Neural crest cell (in vitro differentiated cells): ENCODE measurements at regions not wholly inside any gene's neighbourhood (a gene's known extent, or its start where the extent isn't known, plus 50 kb on each side); places are given as distances from the start of the nearest gene placed in this dataset.
"Not testable (repeated sequence)": the region's sequence is repeated elsewhere in the genome, so short reads cannot be mapped to it uniquely, and the experiment has no call there.

Experiments used
- DNase-seq: peaks from one replicate; pipeline ENCODE4 v3.0.0; 2021; ENCODE audit warnings: low read depth, mixed read lengths, low spot score
- H3K27ac Mint-ChIP-seq: one replicate; pipeline ENCODE4 v1.8.0; 2021; ENCODE audit warnings: mild to moderate bottlenecking, mixed read lengths; ENCODE audit not compliant: unreplicated experiment
- H3K27me3 Mint-ChIP-seq: 2 replicates; pipeline ENCODE4 v1.8.0; 2021; ENCODE audit warnings: low read depth, mild to moderate bottlenecking, mixed read lengths
- H3K36me3 Mint-ChIP-seq: 2 replicates; pipeline ENCODE4 v1.8.0; 2021; ENCODE audit warnings: low read depth, mild to moderate bottlenecking, mixed read lengths
- H3K4me1 Mint-ChIP-seq: 2 replicates; pipeline ENCODE4 v1.8.0; 2021; ENCODE audit warnings: mixed read lengths
- H3K4me3 Mint-ChIP-seq: one replicate; pipeline ENCODE4 v1.8.0; 2021; ENCODE audit warnings: mild to moderate bottlenecking, mixed read lengths
- H3K9me3 Mint-ChIP-seq: 2 replicates; pipeline ENCODE4 v1.8.0; 2021; ENCODE audit warnings: mixed read lengths
- TF ChIP-seq, protein P1 (sequence below): fragments of 200-600 bp; sonication (generic); conservative IDR thresholded peaks from 2 replicates; pipeline ENCODE4 v1.5.0; 2021; ENCODE audit warnings: antibody characterized with exemption, mild to moderate bottlenecking

DNA sequence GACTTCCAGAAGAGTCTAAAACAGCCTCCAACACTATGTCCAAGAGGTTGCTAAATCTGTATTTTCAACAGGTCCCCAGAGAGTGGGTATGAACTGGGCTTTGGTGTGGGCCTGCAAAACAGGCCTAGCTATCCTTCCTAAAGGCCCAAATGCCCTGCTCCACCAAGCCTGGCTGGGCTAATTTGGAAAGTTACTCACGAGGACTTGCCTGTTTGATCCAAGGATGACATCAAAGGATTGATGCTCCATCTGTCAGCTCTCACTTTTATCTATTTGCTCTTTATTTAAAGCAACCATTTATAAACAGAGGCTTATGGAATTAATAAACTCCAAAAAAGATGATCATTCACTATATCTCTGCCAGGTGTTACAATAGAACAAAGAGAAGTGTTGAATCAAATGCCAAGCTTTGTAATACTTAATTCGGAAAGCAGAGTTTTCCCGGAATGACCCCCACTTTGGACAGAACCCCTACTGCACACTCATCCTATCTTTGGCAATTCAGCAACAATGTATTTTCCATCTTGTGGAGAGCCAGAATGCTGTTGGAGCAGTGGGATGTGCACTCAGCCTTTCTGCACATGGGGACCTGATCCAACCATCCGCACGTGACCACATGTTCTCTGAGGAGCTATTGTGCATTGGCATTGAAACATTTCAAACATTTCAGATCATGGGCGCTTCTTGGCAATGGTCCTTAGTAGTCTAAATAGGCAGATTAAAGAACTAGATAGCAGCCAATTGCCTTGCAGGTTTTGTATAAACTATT, 163.3 kb upstream of the THBS1 start:
- peaks cover 8% of the 10 kb centered on the region for H3K9me3 Mint-ChIP-seq
- H3K27ac Mint-ChIP-seq, result no peak overlapping the region
- TF ChIP-seq, protein P1, sequence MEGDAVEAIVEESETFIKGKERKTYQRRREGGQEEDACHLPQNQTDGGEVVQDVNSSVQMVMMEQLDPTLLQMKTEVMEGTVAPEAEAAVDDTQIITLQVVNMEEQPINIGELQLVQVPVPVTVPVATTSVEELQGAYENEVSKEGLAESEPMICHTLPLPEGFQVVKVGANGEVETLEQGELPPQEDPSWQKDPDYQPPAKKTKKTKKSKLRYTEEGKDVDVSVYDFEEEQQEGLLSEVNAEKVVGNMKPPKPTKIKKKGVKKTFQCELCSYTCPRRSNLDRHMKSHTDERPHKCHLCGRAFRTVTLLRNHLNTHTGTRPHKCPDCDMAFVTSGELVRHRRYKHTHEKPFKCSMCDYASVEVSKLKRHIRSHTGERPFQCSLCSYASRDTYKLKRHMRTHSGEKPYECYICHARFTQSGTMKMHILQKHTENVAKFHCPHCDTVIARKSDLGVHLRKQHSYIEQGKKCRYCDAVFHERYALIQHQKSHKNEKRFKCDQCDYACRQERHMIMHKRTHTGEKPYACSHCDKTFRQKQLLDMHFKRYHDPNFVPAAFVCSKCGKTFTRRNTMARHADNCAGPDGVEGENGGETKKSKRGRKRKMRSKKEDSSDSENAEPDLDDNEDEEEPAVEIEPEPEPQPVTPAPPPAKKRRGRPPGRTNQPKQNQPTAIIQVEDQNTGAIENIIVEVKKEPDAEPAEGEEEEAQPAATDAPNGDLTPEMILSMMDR, result no peak
- no peaks in the 10 kb centered on the region for H3K27me3 Mint-ChIP-seq
- peaks cover 9% of the 10 kb centered on the region for H3K36me3 Mint-ChIP-seq
- H3K4me1 Mint-ChIP-seq, result peaks cover 9% of the 10 kb centered on the region
- no peak for DNase-seq
- no peak overlapping the region for H3K4me3 Mint-ChIP-seq

DNA sequence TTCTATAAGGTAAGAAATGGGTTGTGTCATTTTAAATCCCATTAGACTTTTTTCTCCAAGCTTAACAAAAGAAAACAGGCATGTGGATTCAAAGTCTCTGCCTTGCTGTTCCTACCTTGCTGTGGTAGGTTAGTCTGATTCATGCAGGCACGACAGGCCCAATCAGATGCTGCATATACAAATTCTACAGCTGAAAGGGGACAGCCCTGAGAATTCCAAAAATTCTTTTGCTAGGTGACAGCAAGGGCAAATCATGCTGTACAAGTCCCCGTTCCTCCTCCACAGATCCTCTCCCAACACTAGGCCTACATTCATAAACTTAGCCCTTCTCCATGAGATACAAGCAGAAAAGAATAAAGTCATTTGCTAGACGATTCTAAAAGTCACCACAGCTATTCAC, 161.2 kb upstream of the THBS1 start:
- TF ChIP-seq, protein P1, result no peak
- peaks cover 8% of the 10 kb centered on the region for H3K9me3 Mint-ChIP-seq
- peaks cover 9% of the 10 kb centered on the region for H3K36me3 Mint-ChIP-seq
- peaks cover 9% of the 10 kb centered on the region for H3K4me1 Mint-ChIP-seq
- H3K4me3 Mint-ChIP-seq, result no peak overlapping the region
- no peak overlapping the region for H3K27ac Mint-ChIP-seq
- DNase-seq, result no peak
- no peaks in the 10 kb centered on the region for H3K27me3 Mint-ChIP-seq

DNA sequence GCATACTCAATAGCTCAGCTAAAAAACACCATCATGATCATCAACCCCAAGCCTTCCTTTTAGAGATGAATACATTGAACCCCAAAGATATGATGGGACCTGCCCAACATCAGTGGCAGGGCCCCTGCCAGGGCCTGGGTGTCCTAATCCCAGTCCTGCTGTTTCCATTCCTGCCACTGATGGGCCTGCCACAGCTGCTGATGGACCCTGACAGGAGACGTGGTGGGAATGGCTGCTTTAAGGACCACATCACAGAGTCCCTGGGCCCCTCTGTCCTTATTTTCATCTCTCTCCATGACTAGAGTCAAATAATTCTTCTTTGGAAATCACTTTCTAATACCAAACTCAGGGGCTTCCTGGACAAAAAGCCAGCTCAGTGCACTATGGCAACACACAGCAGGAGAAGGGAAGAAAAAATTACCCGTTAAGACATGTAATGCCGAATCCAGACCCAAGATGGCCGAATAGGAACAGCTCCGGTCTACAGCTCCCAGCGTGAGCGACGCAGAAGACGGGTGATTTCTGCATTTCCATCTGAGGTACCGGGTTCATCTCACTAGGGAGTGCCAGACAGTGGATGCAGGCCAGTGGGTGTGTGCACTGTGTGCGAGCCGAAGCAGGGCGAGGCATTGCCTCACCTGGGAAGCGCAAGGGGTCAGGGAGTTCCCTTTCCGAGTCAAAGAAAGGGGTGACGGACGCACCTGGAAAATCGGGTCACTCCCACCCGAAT, 160.6 kb upstream of the THBS1 start:
- H3K27ac Mint-ChIP-seq, result peak overlapping the region; percentile 65
- not testable (repeated sequence) for DNase-seq, H3K9me3 Mint-ChIP-seq, H3K36me3 Mint-ChIP-seq, H3K4me1 Mint-ChIP-seq, H3K27me3 Mint-ChIP-seq
- peak overlapping the region; percentile 29 for H3K4me3 Mint-ChIP-seq

DNA sequence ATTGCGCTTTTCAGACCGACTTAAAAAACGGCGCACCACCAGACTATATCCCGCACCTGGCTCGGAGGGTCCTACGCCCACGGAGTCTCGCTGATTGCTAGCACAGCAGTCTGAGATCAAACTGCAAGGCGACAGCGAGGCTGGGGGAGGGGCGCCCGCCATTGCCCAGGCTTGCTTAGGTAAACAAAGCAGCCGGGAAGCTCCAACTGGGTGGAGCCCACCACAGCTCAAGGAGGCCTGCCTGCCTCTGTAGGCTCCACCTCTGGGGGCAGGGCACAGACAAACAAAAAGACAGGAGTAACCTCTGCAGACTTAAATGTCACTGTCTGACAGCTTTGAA, 160.1 kb upstream of the THBS1 start:
- H3K36me3 Mint-ChIP-seq, H3K9me3 Mint-ChIP-seq, H3K27me3 Mint-ChIP-seq, DNase-seq, H3K4me1 Mint-ChIP-seq, H3K27ac Mint-ChIP-seq: not testable (repeated sequence)
- peak overlapping the region; percentile 29 for H3K4me3 Mint-ChIP-seq

DNA sequence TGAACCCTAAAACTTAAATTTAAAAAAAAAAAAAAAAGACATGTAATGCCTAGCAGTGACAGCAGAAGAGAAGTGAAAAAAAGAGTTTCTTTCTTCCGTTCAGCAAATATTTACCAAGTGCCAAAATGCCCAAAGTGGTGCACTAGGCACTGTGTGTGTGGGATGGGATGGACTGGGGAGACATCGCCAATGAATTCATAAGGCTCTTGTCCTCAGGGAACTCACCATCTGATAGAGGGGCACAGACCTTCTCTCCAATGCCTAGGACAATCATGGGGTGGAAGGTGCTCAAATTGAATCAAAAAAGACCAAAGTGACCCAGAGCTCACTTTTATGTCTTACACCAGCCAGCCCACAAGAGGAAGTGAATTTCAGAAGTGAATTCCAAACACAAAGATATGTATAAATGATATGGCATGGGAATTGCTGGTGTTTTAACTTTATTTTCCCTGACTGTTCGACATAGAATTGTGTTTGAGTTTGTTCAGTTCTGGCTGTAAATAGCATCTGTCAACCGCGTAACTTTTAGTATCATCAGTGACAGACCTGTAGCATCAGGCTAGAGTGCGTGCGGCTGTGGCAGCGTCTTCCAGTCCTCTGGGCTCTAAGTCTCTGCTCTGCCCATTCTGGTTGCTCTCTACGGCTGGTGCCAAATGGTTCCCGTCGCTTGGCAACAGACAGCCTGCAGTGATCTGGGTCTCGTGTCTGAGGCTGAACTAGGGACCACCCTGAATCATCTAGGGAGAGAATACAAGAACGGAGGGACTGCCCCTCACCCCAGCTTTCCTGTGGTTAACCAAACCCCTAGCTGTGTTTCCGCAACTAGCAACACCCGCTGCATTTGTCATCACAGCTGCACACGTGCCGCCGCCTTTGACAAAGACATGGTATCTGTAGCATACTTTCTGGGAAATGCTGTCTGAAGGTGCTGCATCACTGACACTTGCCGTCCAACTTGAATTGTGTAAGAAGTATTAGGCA, 154.0 kb upstream of the THBS1 start:
- Mint-ChIP-seq H3K27me3 (no peaks in the 10 kb centered on the region), H3K4me1 (peaks cover 11% of the 10 kb centered on the region), H3K4me3 (no peak overlapping the region), H3K36me3 (no peaks in the 10 kb centered on the region), H3K27ac (no peak overlapping the region), H3K9me3 (peaks cover 5% of the 10 kb centered on the region)
- DNase-seq, result no peak
- TF ChIP-seq, protein P1, result no peak

DNA sequence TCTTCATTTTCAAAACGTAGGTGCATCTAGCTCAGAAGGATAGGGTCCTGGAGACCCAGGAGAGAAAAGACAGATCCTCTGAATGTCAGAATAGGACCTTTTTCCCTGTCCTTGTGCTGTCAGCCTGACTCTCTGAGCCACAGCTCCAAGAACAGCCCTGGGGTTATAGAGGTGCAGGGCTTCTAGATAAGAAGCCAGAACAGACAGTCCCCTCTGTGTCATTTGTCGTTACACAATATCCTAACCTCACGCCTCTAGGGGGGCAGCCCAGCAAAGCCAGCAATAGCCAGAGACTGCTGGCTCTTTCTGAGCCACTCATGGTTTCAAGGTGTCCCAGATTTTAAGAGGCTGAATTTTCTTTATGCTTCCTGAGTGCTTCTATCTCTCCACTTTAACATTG, 153.2 kb upstream of the THBS1 start:
- H3K27me3 Mint-ChIP-seq, result no peaks in the 10 kb centered on the region
- peaks cover 11% of the 10 kb centered on the region for H3K4me1 Mint-ChIP-seq
- TF ChIP-seq, protein P1, result no peak
- H3K36me3 Mint-ChIP-seq, result no peaks in the 10 kb centered on the region
- no peak overlapping the region for H3K27ac Mint-ChIP-seq
- no peak for DNase-seq
- peaks cover 7% of the 10 kb centered on the region for H3K9me3 Mint-ChIP-seq
- no peak overlapping the region for H3K4me3 Mint-ChIP-seq
